K562 (cell line): ENCODE measurements at regions not wholly inside any gene's neighbourhood (a gene's known extent, or its start where the extent isn't known, plus 50 kb on each side); places are given as distances from the start of the nearest gene placed in this dataset.

Source experiments
- ATAC-seq: fragments of 200-7000 bp; cut with Tn5 transposase; 3 replicates; pipeline ENCODE4 v1.9.1; 2020; ENCODE audit warnings: moderate library complexity
- BruUV-seq: library from RNA; stranded (reverse); fragments of 400-500 nt; replicated peaks from 2 replicates; lab custom pipeline; 2021; lab: Mats Ljungman, UMichigan
- CTCF ChIA-PET: fragments of 300-600 bp; formaldehyde crosslinking; extraction: SDS; loops from one replicate; lab custom pipeline; 2021; ENCODE audit warnings: low intra/inter-chr PET ratio; lab: Yijun Ruan, JAX
- POLR2A ChIA-PET: fragments of 300-600, 350-650 bp; sonication (Branson Sonifier 250); formaldehyde crosslinking; extraction: SDS; loops from one replicate; lab custom pipeline; 2021; ENCODE audit warnings: antibody characterized with exemption, inconsistent platforms; lab: Yijun Ruan, JAX
- DNase-seq, 4 experiments: peaks; one replicate each; pipeline versions ENCODE4 v3.0.0 to v3.0.0-alpha.2; 2011 to 2018; ENCODE audit warnings: low spot score in 3 of 4, mixed read lengths in 3 of 4; ENCODE audit errors: extremely low read depth in 1 of 4
- FAIRE-seq: peaks from 2 replicates; lab custom pipeline; 2011; peaks lifted over from hg19 to GRCh38; lab: Jason Lieb, UNC
- H2AFZ ChIP-seq: 2 replicates; pipeline ENCODE4 v1.6.0; 2011; ENCODE audit warnings: low read depth, low read length, control low read depth, inconsistent platforms
- H3K27ac ChIP-seq: fragments of 200-600 bp; 3 replicates; pipeline ENCODE4 v1.8.0; 2011; ENCODE audit warnings: low read depth, mild to moderate bottlenecking, control low read depth, inconsistent platforms, low read length, moderate library complexity, mixed read lengths; ENCODE audit errors: extremely low read depth
- H3K27me3 ChIP-seq, 2 experiments: fragments of 300-600 bp in 1 of 2; 2 replicates in 1 of 2; 3 replicates in 1 of 2; pipeline versions ENCODE4 v1.6.0 to v1.8.0; 2011; ENCODE audit warnings: inconsistent platforms in 2 of 2, low read length in 2 of 2, mild to moderate bottlenecking in 1 of 2, mixed read lengths in 1 of 2, moderate library complexity in 1 of 2; ENCODE audit not compliant: control insufficient read depth in 2 of 2, insufficient read depth in 2 of 2
- H3K36me3 ChIP-seq: fragments of 300-600 bp; 3 replicates; pipeline ENCODE4 v1.8.0; 2011; ENCODE audit warnings: mild to moderate bottlenecking, low read length, inconsistent platforms; ENCODE audit not compliant: control insufficient read depth, insufficient read depth
- H3K4me1 ChIP-seq, 2 experiments: fragments of 200-600 bp in 1 of 2; replicated peaks in 1 of 2; 2 replicates in 1 of 2; 3 replicates in 1 of 2; pipeline versions ENCODE4 v1.5.1 to v1.8.0; 2011; ENCODE audit warnings: inconsistent platforms in 2 of 2, low read length in 2 of 2, mild to moderate bottlenecking in 1 of 2, mixed read lengths in 1 of 2, moderate library complexity in 1 of 2; ENCODE audit not compliant: control insufficient read depth in 2 of 2, insufficient read depth in 2 of 2
- H3K4me2 ChIP-seq: 2 replicates; pipeline ENCODE4 v1.6.1; 2011; ENCODE audit warnings: low read length, control low read depth, inconsistent platforms, mixed read lengths; ENCODE audit not compliant: insufficient read depth
- H3K4me3 ChIP-seq: fragments of 200-600 bp; sonication (generic), shearing (Covaris generic); 2 replicates; pipeline ENCODE4 v1.5.1; 2016; ENCODE audit warnings: control low read depth, inconsistent platforms
- H3K79me2 ChIP-seq: fragments of 200-600 bp; 3 replicates; pipeline ENCODE4 v1.8.0; 2011; ENCODE audit warnings: low read length, inconsistent platforms; ENCODE audit not compliant: control insufficient read depth, insufficient read depth
- H3K9ac ChIP-seq, 2 experiments: 2 replicates each; pipeline versions ENCODE4 v1.6.0 to v1.6.1; 2011; ENCODE audit warnings: low read depth in 2 of 2, low read length in 2 of 2, control low read depth in 1 of 2, inconsistent platforms in 1 of 2, mild to moderate bottlenecking in 1 of 2, mixed read lengths in 1 of 2; ENCODE audit not compliant: insufficient read depth in 1 of 2
- H3K9me1 ChIP-seq: one replicate; pipeline ENCODE4 v1.6.0; 2011; ENCODE audit warnings: inconsistent platforms, mild to moderate bottlenecking, low read length, moderate library complexity; ENCODE audit not compliant: control insufficient read depth, insufficient read depth
- H3K9me3 ChIP-seq: replicated peaks from 2 replicates; pipeline ENCODE4 v1.5.1; 2011; ENCODE audit warnings: low read depth, low read length, inconsistent platforms; ENCODE audit not compliant: control insufficient read depth, insufficient read depth
- H4K20me1 ChIP-seq: replicated peaks from 2 replicates; pipeline ENCODE4 v1.6.1; 2011; ENCODE audit warnings: low read length, inconsistent platforms, mixed read lengths; ENCODE audit not compliant: control insufficient read depth, insufficient read depth
- AFF1 ChIP-seq, 2 experiments: fragments of 450-650 bp; IDR thresholded peaks; 2 replicates each; pipeline ENCODE4 v1.6.1; 2018; ENCODE audit warnings: mild to moderate bottlenecking in 2 of 2, low read depth in 1 of 2; ENCODE audit not compliant: partially characterized antibody in 2 of 2
- CEBPB ChIP-seq: fragments of 450-650 bp; IDR thresholded peaks from 2 replicates; pipeline ENCODE4 v1.6.1; 2016; ENCODE audit warnings: missing genetic modification characterization, missing compliant biosample characterization
- DEAF1 ChIP-seq: fragments of 450-650 bp; formaldehyde crosslinking; IDR thresholded peaks from 2 replicates; pipeline ENCODE4 v1.4.0; 2020; ENCODE audit warnings: mild to moderate bottlenecking, moderate library complexity
- GMEB1 ChIP-seq: fragments of 250-450 bp; sonication (Bioruptor Pico); IDR thresholded peaks from 2 replicates; pipeline ENCODE4 v1.4.0; 2020; ENCODE audit warnings: mild to moderate bottlenecking
- NCOA1 ChIP-seq: fragments of 450-650 bp; IDR thresholded peaks from 2 replicates; pipeline ENCODE4 v1.6.1; 2016; ENCODE audit warnings: low read depth
- NFATC3 ChIP-seq: fragments of 450-650 bp; IDR thresholded peaks from 2 replicates; pipeline ENCODE4 v1.6.1; 2017; ENCODE audit warnings: mild to moderate bottlenecking
- PHB ChIP-seq: fragments of 250-450 bp; sonication (Bioruptor Pico); IDR thresholded peaks from 2 replicates; pipeline ENCODE4 v1.5.0; 2021
- PHF8 ChIP-seq: fragments of 200-600 bp; sonication (generic); IDR thresholded peaks from 2 replicates; pipeline ENCODE4 v1.6.1; 2012; ENCODE audit warnings: mixed run types, mild to moderate bottlenecking, inconsistent platforms, low read length, moderate library complexity, borderline replicate concordance
- PYGO2 ChIP-seq: fragments of 450-650 bp; IDR thresholded peaks from 2 replicates; pipeline ENCODE4 v1.6.1; 2016; ENCODE audit warnings: mild to moderate bottlenecking, missing genetic modification characterization, moderate library complexity, missing compliant biosample characterization
- SP2 ChIP-seq: IDR thresholded peaks from 2 replicates; pipeline ENCODE4 v1.6.1; 2011; ENCODE audit warnings: mild to moderate bottlenecking, low read depth, low read length, moderate library complexity; ENCODE audit not compliant: poor library complexity, severe bottlenecking; ENCODE audit errors: extremely low read depth
- TRIM28 ChIP-seq: fragments of 450-650 bp; IDR thresholded peaks from 2 replicates; pipeline ENCODE4 v1.6.1; 2017
- TSHZ1 ChIP-seq: fragments of 250-450 bp; sonication (Bioruptor Pico); IDR thresholded peaks from 2 replicates; pipeline ENCODE4 v1.4.0; 2020; ENCODE audit warnings: mild to moderate bottlenecking, moderate library complexity
- ZNF121 ChIP-seq: sonication (generic); formaldehyde crosslinking; conservative IDR thresholded peaks from 2 replicates; pipeline ENCODE4 v1.8.0; 2022; ENCODE audit warnings: missing genetic modification reagents
- WGBS: fragments of 100-300 bp; shearing (Covaris generic); methylation state at CpG from one replicate; pipeline ENCODE4 v1.1.6; 2016; ENCODE audit warnings: low coverage, mixed read lengths; ENCODE audit not compliant: insufficient coverage; ENCODE audit errors: missing lambda C conversion rate; 5-methylcytosine and 5-hydroxymethylcytosine counted together
- in situ Hi-C: fragments of 300-500 bp; cut with MboI; formaldehyde crosslinking; loops from 4 replicates; pipeline ENCODE4 v1.15.0; 2018; ENCODE audit warnings: inconsistent platforms, mixed read lengths
- intact Hi-C: fragments of 100-400 bp; cut with micrococcal nuclease; formaldehyde crosslinking; loops from 2 replicates; pipeline ENCODE4 v1.14.2; 2022

- no peaks in the 10 kb centered on the region for H3K36me3 ChIP-seq
- no peaks in the 10 kb centered on the region for H3K4me1 ChIP-seq
- no peaks in the 10 kb centered on the region for H3K79me2 ChIP-seq
- no peak overlapping the region for H3K4me2 ChIP-seq
- BruUV-seq, result no TSS peak
- H3K27ac ChIP-seq, result no peak overlapping the region
- FAIRE-seq (no peak), DNase-seq (no peak), ATAC-seq (no peak)
- intact Hi-C loops, result no loop called here
- 0% methylated on average over 3 of the region's 3 CpGs for WGBS
- in situ Hi-C loops, result no loop called here
- ChIA-PET POLR2A (no interaction called here), CTCF (no interaction called here)
- H3K9me3 ChIP-seq, result no peaks in the 10 kb centered on the region
- H4K20me1 ChIP-seq, result no peaks in the 10 kb centered on the region
- H3K4me3 ChIP-seq, result no peak overlapping the region
- no peaks in the 10 kb centered on the region for H3K27me3 ChIP-seq
- no peaks in the 10 kb centered on the region for H3K9me1 ChIP-seq
- H3K9ac ChIP-seq, result no peak overlapping the region
- H2AFZ ChIP-seq, result no peak overlapping the region
- TF ChIP-seq ZNF121 (CRISPR knock-in tag) (no peak), NCOA1 (no peak), PHB (CRISPR knock-in tag) (no peak), PHF8 (no peak), PYGO2 (no peak), DEAF1 (CRISPR knock-in tag) (no peak), NFATC3 (no peak), CEBPB (no peak), GMEB1 (no peak), TSHZ1 (CRISPR knock-in tag) (no peak), AFF1 (IDR thresholded peaks at IDR 0.05; ENCODE audit: low read depth in 1 of 2, partially characterized antibody in 2 of 2) (no peak), SP2 (no peak), TRIM28 (no peak)
Observed at GRCh38 chr10:83089335-83089734, 1050.0 kb upstream of the GHITM start.
